HepG2 (cell line): ENCODE measurements at regions not wholly inside any gene's neighbourhood (a gene's known extent, or its start where the extent isn't known, plus 50 kb on each side); places are given as distances from the start of the nearest gene placed in this dataset.

Experiments
- ATAC-seq: fragments of 200-7000 bp; cut with Tn5 transposase; 3 replicates; pipeline ENCODE4 v1.9.1; 2020; ENCODE audit warnings: mild to moderate bottlenecking, moderate library complexity
- BruUV-seq: library from RNA; stranded (reverse); fragments of 400-500 nt; replicated peaks from 2 replicates; lab custom pipeline; 2021; lab: Mats Ljungman, UMichigan
- CTCF ChIA-PET: fragments of 300-600 bp; formaldehyde crosslinking; extraction: SDS; loops from one replicate; lab custom pipeline; 2021; ENCODE audit warnings: low total read pairs, inconsistent platforms, low intra/inter-chr PET ratio; lab: Yijun Ruan, JAX
- POLR2A ChIA-PET: fragments of 350-600 bp; sonication (Branson Sonifier 250); formaldehyde crosslinking; loops from one replicate; lab custom pipeline; 2020; ENCODE audit warnings: antibody characterized with exemption, inconsistent platforms; lab: Yijun Ruan, JAX
- DNase-seq: peaks from one replicate; pipeline ENCODE4 v3.0.0-alpha.2; 2015; ENCODE audit warnings: low spot score
- FAIRE-seq: peaks from 3 replicates; lab custom pipeline; 2011; peaks lifted over from hg19 to GRCh38; lab: Jason Lieb, UNC
- H2AFZ ChIP-seq: one replicate; pipeline ENCODE4 v1.6.1; 2011; ENCODE audit warnings: low read length, inconsistent platforms
- H3K27ac ChIP-seq: fragments of 300-600 bp; 3 replicates; pipeline ENCODE4 v1.8.0; 2011; ENCODE audit warnings: mixed run types, mild to moderate bottlenecking, mixed read lengths, low read length, inconsistent platforms; ENCODE audit not compliant: insufficient read depth; ENCODE audit errors: extremely low read length
- H3K27me3 ChIP-seq, 2 experiments: fragments of 200-600 bp in 1 of 2; 2 replicates in 1 of 2; 3 replicates in 1 of 2; pipeline versions ENCODE4 v1.6.0 to v1.8.0; 2011; ENCODE audit warnings: low read length in 2 of 2, mild to moderate bottlenecking in 2 of 2, moderate library complexity in 2 of 2, inconsistent platforms in 1 of 2; ENCODE audit not compliant: insufficient read depth in 2 of 2, control insufficient read depth in 1 of 2
- H3K36me3 ChIP-seq, 2 experiments: fragments of 200-600 bp in 1 of 2; replicated peaks in 1 of 2; 2 replicates in 1 of 2; 3 replicates in 1 of 2; pipeline versions ENCODE4 v1.5.1 to v1.8.0; 2011; ENCODE audit warnings: low read length in 2 of 2, inconsistent platforms in 1 of 2; ENCODE audit not compliant: insufficient read depth in 2 of 2, control insufficient read depth in 1 of 2
- H3K4me1 ChIP-seq: 2 replicates; pipeline ENCODE4 v1.5.1; 2012; ENCODE audit warnings: low read length, inconsistent platforms; ENCODE audit not compliant: insufficient read depth
- H3K4me2 ChIP-seq: 2 replicates; pipeline ENCODE4 v1.6.0; 2011; ENCODE audit warnings: low read depth, low read length, inconsistent platforms
- H3K4me3 ChIP-seq, 3 experiments: fragments of 200-600 bp in 1 of 3; sonication (generic), shearing (Covaris generic) in 1 of 3; replicated peaks in 1 of 3; 2 replicates each; pipeline ENCODE4 v1.5.1; 2011 to 2016; ENCODE audit warnings: low read length in 3 of 3, inconsistent platforms in 2 of 3, low read depth in 2 of 3, mild to moderate bottlenecking in 2 of 3, control low read depth in 1 of 3, mixed read lengths in 1 of 3; ENCODE audit not compliant: insufficient read depth in 1 of 3
- H3K79me2 ChIP-seq: one replicate; pipeline ENCODE4 v1.6.1; 2011; ENCODE audit warnings: low read length, inconsistent platforms; ENCODE audit not compliant: insufficient read depth
- H3K9ac ChIP-seq: 2 replicates; pipeline ENCODE4 v1.6.0; 2011; ENCODE audit warnings: mild to moderate bottlenecking, low read depth, low read length, inconsistent platforms; ENCODE audit not compliant: insufficient read depth
- H3K9me3 ChIP-seq: 2 replicates; pipeline ENCODE4 v1.5.1; 2012; ENCODE audit warnings: mild to moderate bottlenecking, low read length
- H4K20me1 ChIP-seq: 2 replicates; pipeline ENCODE4 v1.6.0; 2011; ENCODE audit warnings: inconsistent platforms, mild to moderate bottlenecking, low read length, moderate library complexity; ENCODE audit not compliant: insufficient read depth
- FOXO4 ChIP-seq: sonication (generic); formaldehyde crosslinking; conservative IDR thresholded peaks from 2 replicates; pipeline ENCODE4 v1.8.1; 2023; ENCODE audit warnings: missing genetic modification reagents
- HIVEP1 ChIP-seq: sonication (generic); formaldehyde crosslinking; IDR thresholded peaks from 2 replicates; pipeline ENCODE4 v1.4.0; 2020; ENCODE audit warnings: mild to moderate bottlenecking, missing genetic modification reagents
- JUN ChIP-seq: sonication (generic); formaldehyde crosslinking; IDR thresholded peaks from 2 replicates; pipeline ENCODE4 v1.4.0; 2020; ENCODE audit warnings: mild to moderate bottlenecking, missing genetic modification reagents
- MAFF ChIP-seq: IDR thresholded peaks from 2 replicates; pipeline ENCODE4 v1.6.1; 2011; ENCODE audit warnings: low read depth, low read length, improper control_type of control experiment
- MAFK ChIP-seq, 2 experiments: IDR thresholded peaks in 1 of 2; conservative IDR thresholded peaks in 1 of 2; 2 replicates each; pipeline ENCODE4 v1.6.1; 2011; ENCODE audit warnings: improper control_type of control experiment in 2 of 2, low read length in 2 of 2
- NFIB ChIP-seq: sonication (generic); formaldehyde crosslinking; IDR thresholded peaks from 2 replicates; pipeline ENCODE4 v1.9.0; 2021; ENCODE audit warnings: missing genetic modification reagents, mild to moderate bottlenecking, borderline replicate concordance
- PAXIP1 ChIP-seq: sonication (generic); formaldehyde crosslinking; conservative IDR thresholded peaks from 2 replicates; pipeline ENCODE4 v1.4.0; 2020; ENCODE audit warnings: mild to moderate bottlenecking, missing genetic modification reagents, moderate library complexity
- PHF20 ChIP-seq: sonication (generic); formaldehyde crosslinking; IDR thresholded peaks from 2 replicates; pipeline ENCODE4 v1.5.0; 2020; ENCODE audit warnings: mild to moderate bottlenecking, missing genetic modification reagents
- POGK ChIP-seq: sonication (generic); formaldehyde crosslinking; conservative IDR thresholded peaks from 2 replicates; pipeline ENCODE4 v1.8.0; 2022; ENCODE audit warnings: mild to moderate bottlenecking, moderate library complexity, missing genetic modification reagents
- SIX1 ChIP-seq: sonication (generic); formaldehyde crosslinking; IDR thresholded peaks from 2 replicates; pipeline ENCODE4 v1.4.0; 2020; ENCODE audit warnings: missing genetic modification reagents, borderline replicate concordance
- SMAD9 ChIP-seq: sonication (generic); formaldehyde crosslinking; IDR thresholded peaks from 2 replicates; pipeline ENCODE4 v1.5.1; 2020; ENCODE audit warnings: mild to moderate bottlenecking, missing genetic modification reagents
- SSRP1 ChIP-seq: IDR thresholded peaks from 2 replicates; pipeline ENCODE4 v1.6.1; 2016; ENCODE audit warnings: control low read depth
- TERF1 ChIP-seq: sonication (generic); formaldehyde crosslinking; IDR thresholded peaks from 2 replicates; pipeline ENCODE4 v1.8.0; 2022; ENCODE audit warnings: mild to moderate bottlenecking, missing genetic modification reagents, moderate library complexity
- XRCC5 ChIP-seq: fragments of 200-400 bp; formaldehyde crosslinking; optimal IDR thresholded peaks from 2 replicates; pipeline ENCODE3; 2017; ENCODE audit warnings: mild to moderate bottlenecking, low read length
- ZNF431 ChIP-seq: sonication (generic); formaldehyde crosslinking; IDR thresholded peaks from 2 replicates; pipeline ENCODE4 v1.9.0; 2022; ENCODE audit warnings: missing genetic modification reagents, low read depth, mild to moderate bottlenecking, borderline replicate concordance
- ZNF678 ChIP-seq: sonication (generic); formaldehyde crosslinking; IDR thresholded peaks from 2 replicates; pipeline ENCODE4 v1.4.0; 2020; ENCODE audit warnings: mild to moderate bottlenecking, missing genetic modification reagents
- ZNF768 ChIP-seq: sonication (generic); formaldehyde crosslinking; IDR thresholded peaks from 2 replicates; pipeline ENCODE4 v1.4.0; 2020; ENCODE audit warnings: missing genetic modification reagents
- ZNF775 ChIP-seq: sonication (generic); formaldehyde crosslinking; IDR thresholded peaks from 2 replicates; pipeline ENCODE4 v1.4.0; 2020; ENCODE audit warnings: missing genetic modification reagents, mild to moderate bottlenecking, moderate library complexity, borderline replicate concordance
- WGBS: methylation state at CpG from one replicate; pipeline ENCODE4 v1.1.6; 2017; ENCODE audit warnings: low lambda C conversion rate; 5-methylcytosine and 5-hydroxymethylcytosine counted together
- in situ Hi-C: cut with HindIII; loops from 2 replicates; pipeline ENCODE4 v1.10.0; 2017; ENCODE audit warnings: low pct_unique_long_range_greater_than_20kb; ENCODE audit not compliant: extremely low pct_ligation_motif_present
- intact Hi-C: fragments of 100-400 bp; cut with micrococcal nuclease; formaldehyde crosslinking; loops from one replicate; pipeline ENCODE4 v1.10.0; 2022; ENCODE audit not compliant: unreplicated experiment

DNA sequence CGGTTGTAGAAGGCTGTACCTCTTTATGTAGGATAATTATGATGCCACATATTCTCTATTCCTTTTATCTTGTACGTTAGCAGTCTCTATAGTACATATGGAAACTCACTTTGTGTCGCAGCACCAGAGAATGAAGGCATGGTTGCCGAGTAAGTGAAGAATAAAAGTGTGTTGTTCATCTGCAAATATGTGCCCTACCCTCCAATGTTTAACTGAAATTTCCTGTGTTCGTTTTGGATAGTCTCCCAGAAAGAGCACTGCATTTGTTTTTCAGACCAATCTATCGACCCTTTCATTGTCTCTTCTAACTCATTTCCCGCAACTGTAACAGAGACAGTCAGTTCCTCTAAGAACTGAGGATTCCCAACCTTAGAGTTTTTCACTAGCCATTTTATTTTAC lies 592.8 kb downstream of the TUSC7 start (continued):
- TF ChIP-seq TERF1 (CRISPR knock-in tag) (no peak), NFIB (CRISPR knock-in tag) (no peak), HIVEP1 (CRISPR knock-in tag) (no peak), SSRP1 (CRISPR knock-in tag) (no peak), FOXO4 (no peak), ZNF678 (CRISPR knock-in tag) (no peak)

DNA sequence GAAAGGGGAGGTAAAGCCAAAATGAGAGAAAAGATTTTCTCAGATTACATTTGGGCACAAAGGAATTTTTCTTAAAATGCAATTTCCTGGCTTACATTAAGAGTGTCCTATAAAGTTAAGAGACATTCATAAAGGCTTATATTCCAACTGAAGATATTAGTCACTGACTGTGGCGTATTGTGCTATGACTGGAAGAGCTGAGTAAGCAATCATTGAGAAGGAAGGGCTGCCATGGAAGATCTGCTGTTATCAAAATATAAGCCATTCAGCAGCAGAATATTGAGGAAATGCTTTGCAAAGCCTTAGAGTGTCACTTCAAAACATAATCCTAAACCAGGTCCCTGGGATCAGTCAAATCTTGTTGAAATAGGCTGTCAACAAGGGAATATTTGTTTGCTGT lies 593.9 kb downstream of the TUSC7 start:
- Histone ChIP-seq H3K79me2 (no peaks in the 10 kb centered on the region), H3K27me3 (no peaks in the 10 kb centered on the region), H3K4me1 (no peaks in the 10 kb centered on the region), H3K9ac (no peak overlapping the region), H3K36me3 (no peaks in the 10 kb centered on the region), H3K4me3 (no peak overlapping the region), H3K9me3 (no peaks in the 10 kb centered on the region), H2AFZ (no peak overlapping the region), H3K27ac (no peak overlapping the region), H3K4me2 (no peak overlapping the region), H4K20me1 (no peaks in the 10 kb centered on the region)
- intact Hi-C loops (no loop called here), in situ Hi-C loops (no loop called here)
- ChIA-PET POLR2A (no interaction called here), CTCF (no interaction called here)
- ATAC-seq = no peak
- WGBS = 14% methylated on average over 1 of the region's 1 CpG
- no peak for FAIRE-seq
- BruUV-seq = no TSS peak
- no peak for DNase-seq
- TF ChIP-seq MAFF = peak; percentile 32; the same call in 1 of the 2 replicates
- no peak for TF ChIP-seq JUN (CRISPR knock-in tag)
- TF ChIP-seq POGK (CRISPR knock-in tag) = no peak
- no peak for TF ChIP-seq PHF20 (CRISPR knock-in tag)
- TF ChIP-seq ZNF775 (CRISPR knock-in tag) = no peak
- TF ChIP-seq ZNF768 (CRISPR knock-in tag) = no peak
- no peak for TF ChIP-seq XRCC5
- TF ChIP-seq PAXIP1 = no peak
- no peak for TF ChIP-seq SIX1 (CRISPR knock-in tag)
- peak; percentile 1 to 51; a peak in 2 of 4 replicates for TF ChIP-seq MAFK (conservative IDR thresholded peaks at IDR 0.05 in 1 of 2, IDR thresholded peaks at IDR 0.05 in 1 of 2; ENCODE audit: low read length in 2 of 2)
- no peak for TF ChIP-seq ZNF431 (CRISPR knock-in tag)
- no peak for TF ChIP-seq SMAD9 (CRISPR knock-in tag)
